ENCODE measurements at regions not wholly inside any gene's neighbourhood (a gene's known extent, or its start where the extent isn't known, plus 50 kb on each side); places are given as distances from the start of the nearest gene placed in this dataset.

GRCh38 chr4:181224852-181225251 is 1018.4 kb upstream of the TENM3 start:
- TF ChIP-seq POLR2A (IDR thresholded peaks at IDR 0.05; ENCODE audit: low read length) (no peak), GATA1 (IDR thresholded peaks at IDR 0.05; ENCODE audit: low read depth, low read length) (no peak)

Data from erythroblast (primary cell).